Neural cell (in vitro differentiated cells): ENCODE measurements at regions not wholly inside any gene's neighbourhood (a gene's known extent, or its start where the extent isn't known, plus 50 kb on each side); places are given as distances from the start of the nearest gene placed in this dataset.

Experiments used
- H2AFZ ChIP-seq: fragments of 200-600, 300-800 bp; sonication (generic), shearing (Covaris generic); 2 replicates; pipeline ENCODE4 v1.6.0; 2014; ENCODE audit warnings: low read depth, mild to moderate bottlenecking, antibody characterized with exemption, low read length, moderate library complexity
- H3F3A ChIP-seq: fragments of 200-600 bp; shearing (Covaris generic); 2 replicates; pipeline ENCODE4 v1.6.1; 2016; ENCODE audit warnings: mild to moderate bottlenecking, moderate library complexity, mixed read lengths, antibody characterized with exemption, low read length; ENCODE audit not compliant: insufficient read depth, poor library complexity, severe bottlenecking
- H3K27ac ChIP-seq: fragments of 200-600, 300-800 bp; sonication (generic), shearing (Covaris generic); 2 replicates; pipeline ENCODE4 v1.5.1; 2014; ENCODE audit warnings: mild to moderate bottlenecking, low read length, moderate library complexity
- H3K27me3 ChIP-seq: fragments of 300-800, 200-600 bp; sonication (generic), shearing (Covaris generic); 2 replicates; pipeline ENCODE4 v1.6.0; 2014; ENCODE audit warnings: mild to moderate bottlenecking, low read depth, low read length, moderate library complexity; ENCODE audit not compliant: insufficient read depth
- H3K36me3 ChIP-seq: fragments of 300-800, 200-600 bp; sonication (generic), shearing (Covaris generic); 2 replicates; pipeline ENCODE4 v1.5.1; 2014; ENCODE audit warnings: mild to moderate bottlenecking, antibody characterized with exemption, low read length, moderate library complexity; ENCODE audit not compliant: insufficient read depth
- H3K4me2 ChIP-seq: fragments of 300-800, 200-600 bp; sonication (generic), shearing (Covaris generic); 2 replicates; pipeline ENCODE4 v1.6.0; 2014; ENCODE audit warnings: mild to moderate bottlenecking, low read length
- H3K4me3 ChIP-seq: fragments of 300-800, 200-600 bp; sonication (generic), shearing (Covaris generic); 2 replicates; pipeline ENCODE4 v1.5.1; 2014; ENCODE audit warnings: mild to moderate bottlenecking, low read length, moderate library complexity
- H3K79me2 ChIP-seq: fragments of 200-600 bp; shearing (Covaris generic); replicated peaks from 2 replicates; pipeline ENCODE4 v1.6.0; 2014; ENCODE audit warnings: mild to moderate bottlenecking, low read length, moderate library complexity; ENCODE audit not compliant: insufficient read depth
- H3K9ac ChIP-seq: fragments of 300-800, 200-600 bp; sonication (generic), shearing (Covaris generic); 2 replicates; pipeline ENCODE4 v1.6.1; 2016; ENCODE audit warnings: mild to moderate bottlenecking, low read length, mixed read lengths
- H3K9me2 ChIP-seq: fragments of 200-600 bp; shearing (Covaris generic); 2 replicates; pipeline ENCODE4 v1.6.1; 2016; ENCODE audit warnings: mild to moderate bottlenecking, low read length, mixed read lengths; ENCODE audit not compliant: insufficient read depth
- H3K9me3 ChIP-seq: fragments of 200-600, 300-800 bp; sonication (generic), shearing (Covaris generic); 2 replicates; pipeline ENCODE4 v1.6.1; 2016; ENCODE audit warnings: mild to moderate bottlenecking, mixed run types, low read length, moderate library complexity, mixed read lengths
- H4K20me1 ChIP-seq: fragments of 200-600 bp; shearing (Covaris generic); 2 replicates; pipeline ENCODE4 v1.6.1; 2016; ENCODE audit warnings: mild to moderate bottlenecking, mixed run types; ENCODE audit not compliant: insufficient read depth
- CTCF ChIP-seq: fragments of 450-650 bp; IDR thresholded peaks from 2 replicates; pipeline ENCODE4 v1.5.1; 2014; ENCODE audit warnings: antibody characterized with exemption, mild to moderate bottlenecking, moderate library complexity; ENCODE audit not compliant: poor library complexity, severe bottlenecking
- EP300 ChIP-seq: fragments of 450-650 bp; conservative IDR thresholded peaks from 2 replicates; pipeline ENCODE4 v1.6.1; 2014; ENCODE audit warnings: antibody characterized with exemption, mild to moderate bottlenecking, moderate library complexity; ENCODE audit not compliant: poor library complexity, severe bottlenecking
- EZH2 ChIP-seq: fragments of 200-600, 300-800 bp; shearing (Covaris generic), sonication (generic); IDR thresholded peaks from 2 replicates; pipeline ENCODE4 v1.6.1; 2014; ENCODE audit warnings: antibody characterized with exemption, low read length, borderline replicate concordance, mild to moderate bottlenecking; ENCODE audit not compliant: insufficient read depth, poor library complexity, severe bottlenecking
- MXI1 ChIP-seq: fragments of 450-650 bp; conservative IDR thresholded peaks from 2 replicates; pipeline ENCODE4 v1.6.1; 2014; ENCODE audit warnings: antibody characterized with exemption, mild to moderate bottlenecking; ENCODE audit not compliant: poor library complexity, severe bottlenecking
- POLR2AphosphoS5 ChIP-seq: IDR thresholded peaks from 2 replicates; pipeline ENCODE4 v1.6.1; 2012
- RAD21 ChIP-seq: fragments of 450-650 bp; conservative IDR thresholded peaks from 2 replicates; pipeline ENCODE4 v1.6.1; 2014; ENCODE audit warnings: antibody characterized with exemption, mild to moderate bottlenecking, moderate library complexity
- SMC3 ChIP-seq: fragments of 450-650 bp; conservative IDR thresholded peaks from 2 replicates; pipeline ENCODE4 v1.6.1; 2014; ENCODE audit warnings: antibody characterized with exemption, mild to moderate bottlenecking, moderate library complexity; ENCODE audit not compliant: poor library complexity
- TAF1 ChIP-seq: IDR thresholded peaks from 2 replicates; pipeline ENCODE4 v1.6.1; 2012; ENCODE audit warnings: low read depth
- TF ChIP-seq, protein P1 (sequence below): IDR thresholded peaks from 2 replicates; pipeline ENCODE4 v1.6.1; 2012; ENCODE audit warnings: borderline replicate concordance

DNA sequence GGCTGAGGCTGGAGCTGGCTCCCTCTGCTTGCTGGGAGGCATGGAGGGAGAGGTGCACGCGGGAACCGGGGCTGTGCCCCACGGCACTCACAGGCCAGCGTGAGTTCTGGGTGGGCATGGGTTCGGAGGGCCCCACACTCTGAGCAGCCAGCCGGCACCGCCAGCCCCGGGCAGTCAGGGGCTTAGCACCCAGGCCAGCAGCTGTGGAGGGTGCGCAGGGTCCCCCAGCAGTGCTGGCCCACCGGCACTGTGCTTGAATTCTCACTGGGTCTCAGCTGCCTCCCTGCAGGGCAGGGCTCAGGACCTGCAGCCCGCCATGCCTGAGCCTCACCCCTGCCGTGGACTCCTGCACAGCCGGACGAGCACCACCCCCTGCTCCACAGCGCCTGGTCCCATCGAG lies 164.9 kb upstream of the PLD5 start:
- no peak overlapping the region for H3K4me2 ChIP-seq
- no peaks in the 10 kb centered on the region for H3K79me2 ChIP-seq
- H3K9ac ChIP-seq: no peak overlapping the region
- no peaks in the 10 kb centered on the region for H3K27me3 ChIP-seq
- no peaks in the 10 kb centered on the region for H3K9me3 ChIP-seq
- no peak overlapping the region for H2AFZ ChIP-seq
- H3K9me2 ChIP-seq: no peaks in the 10 kb centered on the region
- no peak overlapping the region for H3K4me3 ChIP-seq
- H3K27ac ChIP-seq: no peak overlapping the region
- H4K20me1 ChIP-seq: no peaks in the 10 kb centered on the region
- no peaks in the 10 kb centered on the region for H3K36me3 ChIP-seq
- H3F3A ChIP-seq: no peaks in the 10 kb centered on the region
- TF ChIP-seq TAF1: no peak
- TF ChIP-seq, protein P1, sequence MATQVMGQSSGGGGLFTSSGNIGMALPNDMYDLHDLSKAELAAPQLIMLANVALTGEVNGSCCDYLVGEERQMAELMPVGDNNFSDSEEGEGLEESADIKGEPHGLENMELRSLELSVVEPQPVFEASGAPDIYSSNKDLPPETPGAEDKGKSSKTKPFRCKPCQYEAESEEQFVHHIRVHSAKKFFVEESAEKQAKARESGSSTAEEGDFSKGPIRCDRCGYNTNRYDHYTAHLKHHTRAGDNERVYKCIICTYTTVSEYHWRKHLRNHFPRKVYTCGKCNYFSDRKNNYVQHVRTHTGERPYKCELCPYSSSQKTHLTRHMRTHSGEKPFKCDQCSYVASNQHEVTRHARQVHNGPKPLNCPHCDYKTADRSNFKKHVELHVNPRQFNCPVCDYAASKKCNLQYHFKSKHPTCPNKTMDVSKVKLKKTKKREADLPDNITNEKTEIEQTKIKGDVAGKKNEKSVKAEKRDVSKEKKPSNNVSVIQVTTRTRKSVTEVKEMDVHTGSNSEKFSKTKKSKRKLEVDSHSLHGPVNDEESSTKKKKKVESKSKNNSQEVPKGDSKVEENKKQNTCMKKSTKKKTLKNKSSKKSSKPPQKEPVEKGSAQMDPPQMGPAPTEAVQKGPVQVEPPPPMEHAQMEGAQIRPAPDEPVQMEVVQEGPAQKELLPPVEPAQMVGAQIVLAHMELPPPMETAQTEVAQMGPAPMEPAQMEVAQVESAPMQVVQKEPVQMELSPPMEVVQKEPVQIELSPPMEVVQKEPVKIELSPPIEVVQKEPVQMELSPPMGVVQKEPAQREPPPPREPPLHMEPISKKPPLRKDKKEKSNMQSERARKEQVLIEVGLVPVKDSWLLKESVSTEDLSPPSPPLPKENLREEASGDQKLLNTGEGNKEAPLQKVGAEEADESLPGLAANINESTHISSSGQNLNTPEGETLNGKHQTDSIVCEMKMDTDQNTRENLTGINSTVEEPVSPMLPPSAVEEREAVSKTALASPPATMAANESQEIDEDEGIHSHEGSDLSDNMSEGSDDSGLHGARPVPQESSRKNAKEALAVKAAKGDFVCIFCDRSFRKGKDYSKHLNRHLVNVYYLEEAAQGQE: no peak
- no peak for TF ChIP-seq RAD21
- no peak for TF ChIP-seq CTCF
- no peak for TF ChIP-seq SMC3
- TF ChIP-seq EP300: no peak
- no peak for TF ChIP-seq MXI1
- no peak for TF ChIP-seq POLR2AphosphoS5
- TF ChIP-seq EZH2: no peak

DNA sequence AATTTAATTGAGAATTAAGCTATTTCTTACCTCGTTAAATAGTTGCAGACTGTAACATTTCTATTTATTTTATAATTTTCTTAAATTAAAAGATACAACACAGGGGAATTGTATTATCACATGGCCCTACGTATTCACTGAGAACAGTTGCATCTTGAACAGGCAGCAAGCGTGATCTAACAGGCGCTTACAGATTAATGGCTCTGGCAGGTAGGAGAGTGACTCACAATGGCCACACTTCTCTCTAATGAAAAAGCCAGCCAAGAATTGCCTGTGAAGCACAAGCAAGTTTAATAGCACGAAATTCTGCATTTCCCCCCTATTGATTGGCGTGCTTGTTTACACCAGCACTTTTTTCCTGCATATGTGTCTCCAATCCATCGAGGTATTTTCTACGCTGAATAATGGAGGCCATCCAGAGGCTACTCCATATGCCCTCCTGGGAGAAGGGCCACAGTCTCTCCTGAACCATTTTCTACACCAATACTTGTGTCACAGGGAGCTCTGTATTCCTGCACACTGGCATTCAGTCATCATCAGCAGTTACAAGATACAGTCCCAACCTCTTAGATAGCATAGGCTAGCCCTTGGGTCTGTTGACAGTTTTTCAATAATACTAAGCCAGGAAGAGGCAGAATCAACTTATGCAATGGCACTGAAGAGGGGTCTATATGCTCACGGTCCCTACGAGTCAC lies 150.6 kb upstream of the PLD5 start:
- Histone ChIP-seq H3K79me2 (no peaks in the 10 kb centered on the region), H3K4me3 (no peak overlapping the region), H3K27ac (no peak overlapping the region), H3K9me3 (no peaks in the 10 kb centered on the region), H3K9ac (no peak overlapping the region), H3K4me2 (no peak overlapping the region), H2AFZ (no peak overlapping the region), H3K36me3 (no peaks in the 10 kb centered on the region), H3K27me3 (no peaks in the 10 kb centered on the region), H3K9me2 (no peaks in the 10 kb centered on the region), H3F3A (no peaks in the 10 kb centered on the region), H4K20me1 (no peaks in the 10 kb centered on the region)
- TF ChIP-seq MXI1: no peak
- TF ChIP-seq, protein P1: no peak
- TF ChIP-seq TAF1: no peak
- no peak for TF ChIP-seq EP300
- no peak for TF ChIP-seq CTCF
- no peak for TF ChIP-seq SMC3
- no peak for TF ChIP-seq RAD21
- no peak for TF ChIP-seq POLR2AphosphoS5
- TF ChIP-seq EZH2: no peak
